ENCODE measurements at regions not wholly inside any gene's neighbourhood (a gene's known extent, or its start where the extent isn't known, plus 50 kb on each side); places are given as distances from the start of the nearest gene placed in this dataset.
"Not testable (repeated sequence)": the region's sequence is repeated elsewhere in the genome, so short reads cannot be mapped to it uniquely, and the experiment has no call there.

DNA sequence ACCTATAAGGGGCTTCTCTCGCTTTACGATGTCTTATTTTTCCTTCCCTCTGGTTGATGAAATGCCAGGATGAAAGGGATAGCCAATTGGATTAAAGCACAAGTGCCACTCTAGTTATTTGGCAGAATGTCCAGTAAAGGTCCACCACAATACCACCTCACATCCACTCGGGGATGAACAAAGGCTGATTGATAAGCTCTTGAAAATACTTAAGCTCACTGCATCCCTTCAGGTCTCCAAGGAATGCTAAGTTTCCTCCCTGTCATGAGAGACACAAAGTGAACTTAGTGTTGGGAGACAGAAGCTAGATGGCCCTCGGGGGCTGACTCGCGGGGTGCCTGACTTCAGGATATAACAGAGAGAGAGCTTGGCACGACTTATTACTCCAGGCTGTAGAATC, 185.9 kb upstream of the ZNF644 start:
- DNase-seq: not testable (repeated sequence)

- not testable (repeated sequence) for DNase-seq
Observed at GRCh38 chr1:91204150-91204549, 182.3 kb upstream of the ZNF644 start.

DNA sequence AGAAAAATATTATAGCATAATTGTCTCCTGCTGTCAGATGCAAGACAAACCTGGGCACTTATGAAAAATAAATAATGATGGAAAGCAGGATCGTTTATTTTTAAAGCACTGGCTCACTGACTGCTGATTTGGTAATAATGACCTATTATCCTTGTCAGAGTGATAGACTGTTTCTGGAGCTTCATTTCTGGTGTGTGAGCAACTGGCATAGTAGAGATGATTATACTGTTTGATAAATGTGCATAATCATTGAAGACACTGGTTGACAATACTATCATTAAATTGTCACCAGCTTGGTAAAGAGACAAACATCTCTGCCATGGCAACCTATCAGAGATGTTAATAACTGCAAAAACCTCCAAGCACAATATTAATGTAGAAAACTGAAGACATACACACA, 179.9 kb upstream of the ZNF644 start:
- no peak for DNase-seq

DNA sequence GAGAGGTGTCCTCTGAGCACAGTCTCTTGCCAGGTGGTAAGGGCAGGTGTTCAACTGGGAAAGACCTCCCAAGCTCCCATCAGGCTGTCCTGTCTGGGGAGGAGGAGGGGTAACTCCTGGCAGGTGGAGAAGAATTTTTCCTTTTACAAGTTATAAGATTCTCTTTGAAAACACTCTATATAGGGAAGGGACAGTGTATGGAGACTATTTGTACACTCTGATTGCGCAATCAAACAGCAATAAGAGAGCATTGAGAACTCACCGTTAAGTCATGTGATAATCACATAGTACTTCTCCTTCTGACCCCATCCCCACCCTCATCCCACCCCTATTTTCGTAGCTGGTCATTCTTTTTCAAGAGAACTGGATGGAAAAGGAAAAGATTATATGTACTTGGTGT, 179.3 kb upstream of the ZNF644 start:
- no peak for DNase-seq

DNA sequence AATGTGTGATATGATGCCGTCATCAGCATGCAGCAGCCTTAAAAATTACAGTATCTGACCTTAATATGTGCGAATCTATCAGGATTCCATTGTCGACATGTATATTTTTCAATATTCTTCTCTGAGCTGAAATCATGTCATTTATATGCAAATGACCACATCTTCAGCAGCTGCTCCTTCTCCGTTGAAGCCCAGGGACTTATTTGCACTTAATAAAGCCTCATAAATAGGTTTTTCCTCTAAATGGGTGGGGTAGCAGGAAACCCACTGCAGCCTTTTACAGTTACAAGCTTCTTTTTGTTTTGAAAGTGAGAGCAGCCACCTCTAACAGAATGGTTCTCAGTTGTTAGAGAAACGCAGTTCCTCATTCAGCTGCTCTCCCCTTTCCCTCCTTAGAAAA, 178.8 kb upstream of the ZNF644 start:
- DNase-seq: no peak

- no peak for DNase-seq
Observed at GRCh38 chr1:91199988-91200387, 178.2 kb upstream of the ZNF644 start.

DNA sequence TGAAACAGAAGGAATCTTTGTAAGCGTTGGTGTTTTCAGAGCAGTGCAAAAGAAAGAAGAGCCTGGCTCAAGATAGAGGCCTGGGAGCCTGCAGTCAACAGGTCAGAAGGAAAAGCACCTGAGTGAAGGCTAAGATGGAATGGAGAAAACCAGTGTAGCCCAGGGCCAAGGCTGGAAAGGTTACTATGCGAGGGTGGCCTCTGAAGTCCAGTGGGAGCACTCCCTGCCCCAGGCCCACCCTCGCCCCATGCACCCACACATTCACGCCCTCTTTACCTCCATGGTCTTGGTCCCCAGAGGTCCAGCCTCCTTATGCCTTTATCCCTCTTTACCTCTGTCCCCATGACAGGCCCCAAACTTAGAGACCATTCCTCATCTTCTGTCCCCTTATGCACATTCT, 169.2 kb upstream of the ZNF644 start:
- DNase-seq: no peak

GRCh38 chr1:91189096-91189495, 167.3 kb upstream of the ZNF644 start:
- DNase-seq: no peak

DNA sequence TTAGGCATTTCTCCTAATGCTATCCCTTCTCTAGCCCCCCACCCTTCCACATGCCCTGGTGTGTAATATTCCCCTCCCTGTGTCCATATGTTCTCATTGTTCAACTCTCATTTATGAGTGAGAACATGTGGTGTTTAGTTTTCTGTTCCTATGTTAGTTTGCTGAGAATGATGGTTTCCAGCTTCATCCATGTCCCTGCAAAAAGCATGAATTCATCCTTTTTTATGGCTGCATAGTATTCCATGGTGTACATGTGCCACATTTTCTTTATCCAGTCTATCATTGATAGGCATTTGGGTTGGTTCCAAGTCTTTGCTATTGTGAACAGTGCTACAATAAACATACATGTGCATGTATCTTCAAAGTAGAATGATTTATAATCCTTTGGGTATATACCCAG, 161.0 kb upstream of the ZNF644 start:
- DNase-seq: not testable (repeated sequence)

GRCh38 chr1:91176250-91176649, 154.4 kb upstream of the ZNF644 start:
- no peak for DNase-seq

- DNase-seq: no peak
Observed at GRCh38 chr1:91174734-91175133, 152.9 kb upstream of the ZNF644 start.

DNA sequence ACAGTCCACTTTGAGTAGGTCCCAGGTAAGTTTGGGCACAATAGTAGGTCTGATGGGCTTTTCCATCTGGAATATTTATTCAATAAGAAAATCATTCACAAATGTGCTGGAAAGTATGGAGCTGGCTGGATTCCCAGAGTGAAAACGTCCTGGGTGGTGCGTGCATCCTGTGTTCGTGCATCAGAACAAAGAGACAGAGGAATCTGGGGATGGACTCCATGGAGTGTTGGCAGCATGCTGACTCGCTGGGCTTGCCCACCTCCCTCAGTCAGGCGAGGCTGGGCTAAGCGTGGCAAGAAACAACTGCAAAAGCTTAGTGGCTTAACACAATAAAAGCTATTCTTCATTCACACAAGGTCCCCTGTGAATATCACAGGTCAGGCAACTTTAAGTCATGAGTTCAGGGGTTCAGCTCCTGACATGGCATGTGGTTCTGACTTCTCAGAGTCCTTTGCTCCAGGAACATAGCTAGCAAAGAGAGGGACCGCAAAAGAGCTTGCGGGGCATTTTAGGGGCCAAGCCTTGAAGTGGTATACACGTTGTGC, 151.6 kb upstream of the ZNF644 start:
- no peak for DNase-seq

DNA sequence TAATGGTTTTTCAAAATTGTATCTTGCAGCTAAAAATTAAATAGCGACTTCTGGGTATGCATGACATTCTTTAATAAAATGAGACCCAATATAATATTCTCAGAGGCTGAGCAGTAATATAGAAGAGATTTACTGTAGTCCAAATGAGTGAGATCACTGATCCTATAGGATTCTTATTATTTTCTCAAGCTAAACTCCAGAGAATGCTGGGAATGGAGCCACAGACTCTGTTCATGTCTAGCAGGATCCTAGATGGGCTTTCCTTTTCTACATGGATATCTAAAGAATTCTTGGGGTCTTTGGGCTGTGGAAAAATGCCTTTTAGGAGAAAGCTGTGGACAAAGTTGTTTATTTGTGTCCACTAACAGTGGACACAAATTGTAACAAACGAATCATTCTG, 150.7 kb upstream of the ZNF644 start:
- DNase-seq: no peak

GRCh38 chr1:91171898-91172297, 150.1 kb upstream of the ZNF644 start:
- DNase-seq: no peak

DNA sequence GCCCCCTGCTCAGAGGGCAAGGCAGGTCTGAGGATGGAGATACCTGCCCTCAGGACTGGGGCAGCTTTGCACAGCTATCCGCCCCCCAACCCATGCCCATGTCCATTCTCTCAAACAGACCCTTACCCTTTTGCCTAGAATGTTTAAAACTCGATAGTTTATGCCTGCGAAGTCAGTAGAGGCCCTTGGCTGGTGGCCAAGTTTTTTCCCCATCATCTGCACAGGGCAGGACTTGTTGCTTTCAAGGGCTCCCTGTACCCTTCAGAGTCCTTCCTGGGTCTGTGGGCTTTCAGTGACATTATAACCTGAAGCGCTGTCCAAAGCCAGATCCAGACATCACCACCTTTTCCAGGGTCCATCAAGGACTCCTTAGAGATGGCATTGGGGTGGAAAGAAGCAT, 148.7 kb upstream of the ZNF644 start:
- no peak for DNase-seq

DNA sequence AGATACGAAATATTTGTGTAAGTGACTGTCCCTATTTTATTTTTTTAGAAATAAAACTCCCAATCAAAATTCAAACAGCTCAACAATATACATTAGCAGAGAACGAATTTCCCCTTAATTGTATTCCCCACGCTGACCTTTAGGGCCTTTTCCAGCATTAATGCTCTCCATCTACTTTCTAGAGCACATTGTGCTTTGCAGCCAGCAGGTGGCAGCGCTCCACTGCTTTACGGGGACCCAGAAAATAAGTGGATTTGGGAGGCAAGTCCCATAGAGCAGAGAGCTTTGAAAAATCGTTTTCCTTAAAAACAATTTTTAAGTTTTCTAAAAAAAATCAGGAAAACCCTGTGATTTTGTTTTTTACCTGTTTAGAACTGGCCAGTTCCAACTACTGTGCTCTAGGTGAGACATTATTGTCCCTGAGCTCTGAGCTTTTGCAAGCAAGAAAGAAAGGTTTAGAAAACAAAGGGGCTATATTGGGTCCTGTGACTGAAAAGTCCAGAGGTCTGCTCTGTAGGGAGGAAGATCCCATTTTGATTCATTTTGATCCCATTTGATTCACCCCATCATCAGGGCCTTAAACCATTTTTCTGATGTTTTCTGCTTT, 144.4 kb upstream of the ZNF644 start:
- DNase-seq: peak; percentile 63

- peak; percentile 28 for DNase-seq
Observed at GRCh38 chr1:91165033-91165654, 143.3 kb upstream of the ZNF644 start.

- DNase-seq: no peak
Observed at GRCh38 chr1:91162613-91163012, 140.8 kb upstream of the ZNF644 start.

GRCh38 chr1:91161749-91162148, 139.9 kb upstream of the ZNF644 start:
- no peak for DNase-seq

GRCh38 chr1:91161166-91161565, 139.3 kb upstream of the ZNF644 start:
- no peak for DNase-seq

DNA sequence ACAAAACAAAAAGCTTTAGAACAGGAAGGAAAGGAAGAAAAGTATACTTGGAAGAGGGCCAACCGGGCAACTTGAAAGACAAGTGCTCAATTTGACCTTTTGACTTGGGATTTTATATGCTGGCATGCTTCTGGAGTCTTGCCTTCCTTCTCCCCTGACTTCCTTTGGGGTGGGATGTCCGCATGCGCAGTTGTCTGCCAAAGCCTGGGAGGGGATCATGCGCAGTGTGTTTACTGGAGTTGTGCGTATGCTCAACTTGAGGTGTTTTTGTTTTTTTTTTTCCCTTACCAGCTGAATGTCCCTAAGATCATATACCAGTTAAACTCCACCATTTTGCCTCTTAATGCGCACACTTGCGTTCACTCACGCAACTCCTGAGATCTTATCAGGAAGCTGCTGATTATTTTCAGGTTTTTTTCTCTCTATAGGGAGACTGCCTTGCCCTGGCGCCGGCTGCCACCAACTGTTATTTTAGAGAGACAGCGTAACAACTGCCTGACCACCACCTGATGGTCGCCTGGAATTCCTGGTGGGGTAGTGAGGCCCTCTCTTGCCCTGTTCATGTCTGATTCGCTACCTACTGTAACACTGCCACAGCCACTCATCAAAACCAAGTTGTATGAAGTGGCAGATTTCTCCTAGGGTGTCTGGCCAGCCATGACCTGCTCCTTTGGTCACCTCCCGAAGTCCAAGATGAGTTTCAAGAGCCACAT, 138.7 kb upstream of the ZNF644 start:
- DNase-seq: no peak

DNA sequence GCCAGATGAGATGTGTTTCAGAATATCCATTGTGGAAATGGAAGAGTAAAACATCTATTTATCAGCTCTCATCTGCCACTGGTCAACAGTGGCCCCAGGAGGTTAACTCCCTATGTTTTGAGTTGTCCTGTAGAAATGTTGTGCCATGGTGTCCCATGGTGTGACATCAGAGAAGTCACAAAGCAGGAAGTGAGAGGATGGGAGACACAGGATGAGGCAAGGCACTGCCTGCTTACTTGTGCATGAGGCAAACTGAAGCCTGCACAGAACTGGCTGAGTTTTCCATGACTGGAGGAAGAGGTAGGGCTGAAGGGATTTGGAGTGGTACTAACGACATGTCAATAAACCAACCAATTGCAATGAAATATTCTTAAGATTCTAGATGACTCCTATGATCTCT, 131.5 kb upstream of the ZNF644 start:
- no peak for DNase-seq

GRCh38 chr1:91152331-91152730, 130.5 kb upstream of the ZNF644 start:
- no peak for DNase-seq

DNA sequence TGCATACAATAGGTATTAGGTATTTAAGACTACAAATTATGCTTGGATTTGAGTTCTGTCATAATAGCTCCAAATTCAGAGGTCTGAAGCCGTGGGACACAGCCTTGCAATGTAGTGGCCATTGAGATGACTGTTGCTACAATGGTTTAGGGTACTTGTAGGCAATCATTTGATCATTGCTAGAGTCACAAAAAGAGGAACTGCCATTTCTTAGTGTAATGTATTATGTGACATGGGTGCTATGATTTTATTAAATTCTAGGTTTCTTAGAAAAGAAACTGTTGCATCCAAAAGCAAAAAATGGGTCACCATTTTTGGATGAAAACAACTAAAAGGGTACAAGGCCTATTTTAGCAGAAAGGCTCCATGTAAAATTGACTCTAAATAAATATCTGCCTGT, 129.9 kb upstream of the ZNF644 start:
- DNase-seq: no peak

Data from HCEC 1CT (cell line).